Stimulated activated CD4-positive, alpha-beta T cell treated with anti-CD3 and anti-CD28 coated beads, Interleukin-1b, Interleukin-23, amount 100 ng/mL, for 4 hours (primary cell): ENCODE measurements at regions not wholly inside any gene's neighbourhood (a gene's known extent, or its start where the extent isn't known, plus 50 kb on each side); places are given as distances from the start of the nearest gene placed in this dataset.
"Not testable (repeated sequence)": the region's sequence is repeated elsewhere in the genome, so short reads cannot be mapped to it uniquely, and the experiment has no call there.

Experiments used
- DNase-seq, 2 donors: peaks; one replicate each; pipeline ENCODE4 v3.0.0-alpha.2; 2020; ENCODE audit warnings: low read depth in 2 of 2

GRCh38 chr5:100232736-100233135, 302.4 kb upstream of the FAM174A start:
- DNase-seq: no peak

- DNase-seq: no peak
Observed at GRCh38 chr5:100188778-100189177, 346.4 kb upstream of the FAM174A start.

DNA sequence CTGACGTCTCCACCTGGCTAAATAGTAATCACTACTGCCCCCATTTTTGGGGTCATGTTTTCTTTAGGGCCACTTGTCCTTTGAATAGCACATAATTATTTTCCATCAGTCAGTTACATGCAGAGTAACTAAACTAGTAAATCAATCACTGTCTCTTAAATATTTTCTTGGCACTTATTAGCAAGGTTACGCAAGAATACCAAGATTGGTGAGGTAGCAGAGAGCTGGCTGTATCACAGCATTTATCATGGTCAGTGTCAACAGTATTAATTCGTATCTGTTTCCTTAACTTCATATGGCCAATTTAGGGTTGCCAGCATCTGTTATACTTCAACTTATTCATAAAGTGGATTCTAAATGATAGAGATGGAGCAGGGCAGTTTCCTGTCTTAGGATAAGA, 346.8 kb upstream of the FAM174A start:
- DNase-seq: no peak

GRCh38 chr5:100186181-100186580, 349.0 kb upstream of the FAM174A start:
- no peak for DNase-seq

DNA sequence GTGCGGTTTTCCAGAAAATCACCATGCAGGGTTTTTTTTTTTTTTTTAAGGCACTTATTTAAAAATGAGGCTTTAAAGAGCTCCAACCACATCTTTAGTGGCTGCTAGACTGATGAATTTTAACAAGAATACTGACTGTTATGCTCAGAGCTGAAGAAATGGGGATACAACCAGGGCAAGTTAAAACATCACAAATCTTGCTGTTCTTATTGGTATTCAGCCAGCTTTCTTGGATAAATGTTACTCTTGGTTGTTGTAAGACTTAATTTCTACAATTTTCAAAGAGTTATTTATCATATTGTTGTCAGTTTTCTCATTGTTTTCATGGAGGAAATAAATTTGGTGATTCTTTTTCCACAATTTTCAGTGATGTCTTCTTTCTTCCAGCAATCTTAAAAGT, 352.8 kb upstream of the FAM174A start:
- no peak for DNase-seq

DNA sequence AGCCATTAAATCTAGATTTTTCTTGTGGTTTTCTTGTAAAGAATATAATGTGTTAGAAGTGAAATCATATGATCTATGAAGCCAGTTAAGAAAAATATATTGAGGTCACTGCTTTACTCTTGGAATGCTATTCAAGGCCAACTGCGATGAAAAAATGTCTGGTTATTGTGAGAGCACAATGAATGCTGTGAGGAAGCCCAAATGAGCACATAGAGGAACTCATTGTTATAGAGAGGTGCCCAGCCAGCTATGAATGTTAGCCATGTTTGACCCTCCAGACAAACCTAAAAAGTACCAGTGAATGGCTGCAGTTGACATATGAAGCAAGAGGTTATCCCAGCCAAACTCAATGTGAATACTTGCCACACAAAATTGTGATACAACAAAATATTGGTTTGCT, 359.8 kb upstream of the FAM174A start:
- DNase-seq: no peak

GRCh38 chr5:100165309-100165708, 369.9 kb upstream of the FAM174A start:
- no peak for DNase-seq

GRCh38 chr5:100161868-100162267, 373.3 kb upstream of the FAM174A start:
- DNase-seq: no peak

GRCh38 chr5:100157066-100157465, 378.1 kb upstream of the FAM174A start:
- DNase-seq: no peak

- DNase-seq: no peak
Observed at GRCh38 chr5:100148239-100148638, 386.9 kb upstream of the FAM174A start.

DNA sequence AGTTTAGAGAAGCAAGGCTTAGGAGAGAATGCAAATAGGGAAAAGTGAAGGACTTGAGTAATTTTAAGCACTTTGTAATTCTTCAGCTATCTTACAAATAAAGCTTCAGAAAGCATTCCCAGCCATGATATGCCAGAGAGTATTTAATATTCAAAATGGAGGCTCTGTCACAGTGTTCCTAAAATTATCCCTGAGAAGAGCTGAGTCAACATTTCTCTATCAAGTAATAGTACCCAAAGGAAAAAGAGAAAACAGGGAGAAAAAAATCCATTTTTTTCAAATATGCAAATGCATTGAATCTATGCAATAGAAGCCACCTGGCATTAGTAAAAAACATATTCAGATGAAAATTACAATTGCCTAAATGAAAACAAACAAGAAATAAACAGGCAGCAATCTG, 392.6 kb upstream of the FAM174A start:
- no peak for DNase-seq

DNA sequence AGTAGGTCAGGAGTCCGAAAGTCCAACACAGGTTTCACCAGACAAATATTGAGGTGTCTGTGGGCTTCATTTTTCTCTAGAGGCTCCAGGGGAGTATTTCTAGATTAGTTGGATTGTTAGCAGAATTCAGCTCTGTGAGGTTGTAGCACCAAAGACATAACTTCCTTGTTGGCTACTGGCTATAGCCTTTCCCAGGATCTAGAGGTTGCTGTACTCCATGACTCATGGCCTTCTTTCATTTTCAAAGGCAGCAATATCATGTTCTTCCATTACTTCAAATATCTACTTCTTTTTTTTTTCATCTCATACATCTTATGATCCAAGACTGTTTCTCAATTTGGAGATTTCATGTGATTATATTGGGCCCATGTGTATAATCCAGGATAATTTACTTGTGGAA, 404.0 kb upstream of the FAM174A start:
- no peak for DNase-seq

- DNase-seq: no peak
Observed at GRCh38 chr5:100130307-100130706, 404.9 kb upstream of the FAM174A start.

DNA sequence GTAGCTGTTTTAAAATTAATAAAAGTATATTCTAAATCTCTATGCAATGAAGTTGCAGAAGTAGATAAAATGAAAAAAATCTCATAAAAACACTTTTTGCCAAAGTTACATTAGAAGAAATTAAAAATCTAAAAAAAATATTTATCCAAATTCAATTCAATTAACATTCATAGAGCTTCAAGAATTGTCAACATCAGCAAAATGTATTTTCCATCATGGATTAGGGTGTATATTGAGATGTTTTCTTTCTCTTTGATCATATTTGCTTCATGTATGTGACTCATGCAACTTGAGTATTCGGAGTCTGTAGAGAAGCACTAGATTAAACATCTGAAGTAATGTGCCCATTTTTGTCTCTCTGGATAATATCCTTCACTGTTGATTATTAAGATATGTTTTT, 415.3 kb upstream of the FAM174A start:
- no peak for DNase-seq

- no peak for DNase-seq
Observed at GRCh38 chr5:100110497-100110896, 424.7 kb upstream of the FAM174A start.

DNA sequence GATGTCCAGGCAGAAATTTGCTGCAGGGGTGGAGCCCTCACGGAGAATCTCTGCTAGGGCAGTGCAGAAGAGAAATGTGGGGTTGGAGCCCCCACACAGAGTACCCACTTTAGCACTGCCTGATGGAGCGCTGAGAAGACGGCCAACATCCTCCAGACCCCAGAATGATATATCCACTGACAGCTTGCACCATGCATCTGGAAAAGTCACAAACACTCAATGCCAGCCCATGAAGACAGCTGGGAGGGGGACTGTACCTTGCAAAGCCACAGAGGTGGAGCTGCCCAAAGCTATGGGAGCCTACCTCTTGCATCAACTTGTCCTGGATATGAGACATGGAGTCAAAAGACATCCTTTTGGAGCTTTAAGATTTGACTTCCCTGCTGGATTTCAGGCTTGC, 426.3 kb upstream of the FAM174A start:
- no peak for DNase-seq

GRCh38 chr5:100103592-100104119, 431.5 kb upstream of the FAM174A start:
- DNase-seq: not testable (repeated sequence)

- not testable (repeated sequence) for DNase-seq
Observed at GRCh38 chr5:100101466-100101865, 433.7 kb upstream of the FAM174A start.

GRCh38 chr5:100096328-100096727, 438.8 kb upstream of the FAM174A start:
- DNase-seq: not testable (repeated sequence)

DNA sequence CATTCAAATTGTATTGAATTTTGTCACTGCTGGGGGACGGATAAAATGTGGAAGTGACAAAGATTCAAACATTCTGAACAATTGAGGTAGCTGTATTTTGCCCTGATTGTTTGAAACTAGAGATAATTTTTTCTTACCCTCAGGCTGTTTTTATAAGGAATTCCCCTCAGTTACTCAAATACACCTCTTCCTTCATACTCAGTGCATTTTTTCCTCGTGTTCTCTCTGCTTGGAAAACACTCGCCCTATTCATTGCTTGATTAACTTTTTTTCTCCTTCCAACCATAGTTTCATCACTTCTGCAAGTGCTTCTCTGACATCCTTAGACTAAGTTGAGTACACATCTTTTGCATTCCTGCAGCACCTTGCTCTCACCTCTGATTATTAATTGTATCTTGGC, 454.5 kb upstream of the FAM174A start:
- DNase-seq: not testable (repeated sequence)

DNA sequence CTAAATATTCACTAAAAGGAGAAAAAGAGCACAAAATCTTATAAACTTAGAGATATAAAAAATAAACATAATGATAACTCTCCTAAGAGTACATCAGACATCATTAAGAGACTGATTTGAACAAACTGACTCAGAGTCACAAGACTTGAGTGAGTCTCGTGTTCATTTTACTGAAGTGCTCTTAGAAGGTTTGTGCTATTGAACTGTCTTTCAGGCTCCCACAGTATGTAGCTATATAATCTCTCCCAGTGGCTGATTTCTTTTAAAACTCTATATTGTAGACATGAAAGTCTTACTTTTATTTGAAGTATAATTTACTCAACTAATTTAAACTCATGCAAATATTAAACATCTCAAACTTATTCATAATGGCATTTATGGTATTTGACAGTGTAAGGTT, 456.0 kb upstream of the FAM174A start:
- not testable (repeated sequence) for DNase-seq

DNA sequence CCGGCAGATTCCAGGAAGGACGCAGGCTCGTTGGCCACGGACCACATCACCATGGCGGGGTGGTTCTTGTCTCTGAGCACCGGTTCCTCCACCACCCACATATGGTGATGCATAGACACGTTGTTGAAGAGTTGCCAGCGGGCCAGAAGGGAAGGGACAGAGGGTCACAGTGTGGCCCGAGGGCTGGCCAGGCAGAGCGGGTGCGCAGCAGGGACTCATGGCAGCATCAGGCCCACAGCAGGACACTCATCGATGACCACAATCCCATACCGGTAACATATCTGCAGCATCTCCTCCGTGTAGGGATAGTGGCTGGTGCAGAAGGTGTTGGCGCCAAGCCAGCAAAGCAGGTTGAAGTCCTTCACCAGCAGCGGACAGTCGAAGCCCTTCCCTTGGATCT, 469.2 kb upstream of the FAM174A start:
- DNase-seq: not testable (repeated sequence)

DNA sequence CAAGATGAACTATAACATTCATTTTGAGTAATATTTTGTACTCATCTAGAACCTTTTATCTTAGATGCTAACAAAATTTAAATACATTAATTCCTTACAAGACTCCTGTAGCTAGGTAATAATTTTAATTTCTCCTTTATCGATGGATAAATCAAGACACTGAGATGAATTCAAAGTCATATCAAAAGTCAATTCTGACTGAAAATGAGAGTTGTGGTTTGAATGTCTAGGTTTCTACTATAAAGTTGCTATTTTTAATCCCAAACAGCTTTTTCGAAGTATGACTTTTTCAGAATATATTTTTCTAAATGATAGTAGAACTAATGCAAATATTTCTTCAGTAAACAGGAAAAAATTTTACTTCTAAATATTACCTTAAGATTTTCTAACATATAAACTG, 491.7 kb upstream of the FAM174A start:
- DNase-seq: no peak

GRCh38 chr5:100026606-100027005, 508.6 kb upstream of the FAM174A start:
- no peak for DNase-seq

DNA sequence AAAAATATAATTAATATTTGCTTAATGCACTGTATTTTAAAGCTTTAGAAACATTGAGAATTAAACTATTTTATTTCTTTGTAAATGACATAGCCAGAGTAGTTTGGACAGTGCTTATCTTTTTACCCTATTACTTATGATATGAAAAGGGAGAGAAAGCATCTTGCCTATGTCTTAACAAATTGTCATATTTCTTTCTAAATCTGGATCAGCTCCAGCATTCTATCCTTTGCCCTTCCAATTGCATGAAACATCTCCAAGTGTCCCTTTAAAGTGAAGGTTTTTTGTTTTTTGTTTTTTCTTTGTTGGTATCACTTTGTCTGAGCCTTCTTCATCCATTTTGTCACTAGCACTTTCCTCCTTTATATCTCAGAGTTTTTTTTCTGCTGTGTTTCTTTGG, 511.6 kb upstream of the FAM174A start:
- DNase-seq: no peak
